22Rv1 (cell line): ENCODE measurements at regions not wholly inside any gene's neighbourhood (a gene's known extent, or its start where the extent isn't known, plus 50 kb on each side); places are given as distances from the start of the nearest gene placed in this dataset.

ENCODE experiments used
- ZFX ChIP-seq: fragments of 450-650 bp; IDR thresholded peaks from 2 replicates; pipeline ENCODE4 v1.6.1; 2017; ENCODE audit warnings: antibody characterized with exemption, borderline replicate concordance
- TF ChIP-seq, protein P1 (sequence below): fragments of 450-650 bp; IDR thresholded peaks from 2 replicates; pipeline ENCODE4 v1.5.1; 2017; ENCODE audit warnings: mild to moderate bottlenecking

GRCh38 chr4:128572778-128573241, 236.7 kb upstream of the JADE1 start:
- TF ChIP-seq, protein P1, sequence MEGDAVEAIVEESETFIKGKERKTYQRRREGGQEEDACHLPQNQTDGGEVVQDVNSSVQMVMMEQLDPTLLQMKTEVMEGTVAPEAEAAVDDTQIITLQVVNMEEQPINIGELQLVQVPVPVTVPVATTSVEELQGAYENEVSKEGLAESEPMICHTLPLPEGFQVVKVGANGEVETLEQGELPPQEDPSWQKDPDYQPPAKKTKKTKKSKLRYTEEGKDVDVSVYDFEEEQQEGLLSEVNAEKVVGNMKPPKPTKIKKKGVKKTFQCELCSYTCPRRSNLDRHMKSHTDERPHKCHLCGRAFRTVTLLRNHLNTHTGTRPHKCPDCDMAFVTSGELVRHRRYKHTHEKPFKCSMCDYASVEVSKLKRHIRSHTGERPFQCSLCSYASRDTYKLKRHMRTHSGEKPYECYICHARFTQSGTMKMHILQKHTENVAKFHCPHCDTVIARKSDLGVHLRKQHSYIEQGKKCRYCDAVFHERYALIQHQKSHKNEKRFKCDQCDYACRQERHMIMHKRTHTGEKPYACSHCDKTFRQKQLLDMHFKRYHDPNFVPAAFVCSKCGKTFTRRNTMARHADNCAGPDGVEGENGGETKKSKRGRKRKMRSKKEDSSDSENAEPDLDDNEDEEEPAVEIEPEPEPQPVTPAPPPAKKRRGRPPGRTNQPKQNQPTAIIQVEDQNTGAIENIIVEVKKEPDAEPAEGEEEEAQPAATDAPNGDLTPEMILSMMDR = no peak
- TF ChIP-seq ZFX = no peak
